ENCODE measurements at regions not wholly inside any gene's neighbourhood (a gene's known extent, or its start where the extent isn't known, plus 50 kb on each side); places are given as distances from the start of the nearest gene placed in this dataset.

DNA sequence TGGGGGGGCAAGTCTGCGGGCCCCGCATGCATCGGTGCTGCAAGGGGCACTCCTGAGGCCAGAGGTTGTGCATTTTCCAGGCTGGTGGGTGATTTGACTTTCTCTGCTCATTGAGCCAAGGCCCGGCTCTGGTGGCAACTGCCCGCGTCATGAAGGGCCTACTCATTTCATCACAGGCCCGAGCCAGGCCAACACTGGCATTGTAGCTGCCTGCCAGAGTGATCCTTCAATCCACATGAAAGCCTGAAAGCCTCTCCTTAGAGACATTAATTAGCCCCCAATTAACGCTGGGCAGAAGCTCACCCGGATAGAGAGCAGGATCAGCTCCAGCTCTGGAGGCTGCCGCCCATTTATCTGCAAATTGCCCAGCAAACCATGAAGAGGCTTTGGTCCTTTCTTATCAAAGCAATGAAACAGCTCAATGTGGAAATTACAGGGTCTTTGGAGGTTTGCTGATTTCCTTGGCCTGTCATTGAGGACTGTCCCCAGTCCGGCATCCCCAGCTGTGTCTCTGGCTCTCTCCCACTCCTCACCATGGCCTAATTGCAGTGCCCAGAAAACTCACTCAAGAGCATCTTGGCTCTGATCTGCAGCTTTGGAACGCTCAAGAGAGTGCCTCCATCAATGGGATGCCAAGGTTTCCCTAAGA, 50.4 kb upstream of the STUM start:
- TF ChIP-seq EZH2 (IDR thresholded peaks at IDR 0.05; ENCODE audit: borderline replicate concordance, insufficient read depth, low read depth, low read length, poor library complexity, severe bottlenecking), result no peak
- TF ChIP-seq, protein P1, sequence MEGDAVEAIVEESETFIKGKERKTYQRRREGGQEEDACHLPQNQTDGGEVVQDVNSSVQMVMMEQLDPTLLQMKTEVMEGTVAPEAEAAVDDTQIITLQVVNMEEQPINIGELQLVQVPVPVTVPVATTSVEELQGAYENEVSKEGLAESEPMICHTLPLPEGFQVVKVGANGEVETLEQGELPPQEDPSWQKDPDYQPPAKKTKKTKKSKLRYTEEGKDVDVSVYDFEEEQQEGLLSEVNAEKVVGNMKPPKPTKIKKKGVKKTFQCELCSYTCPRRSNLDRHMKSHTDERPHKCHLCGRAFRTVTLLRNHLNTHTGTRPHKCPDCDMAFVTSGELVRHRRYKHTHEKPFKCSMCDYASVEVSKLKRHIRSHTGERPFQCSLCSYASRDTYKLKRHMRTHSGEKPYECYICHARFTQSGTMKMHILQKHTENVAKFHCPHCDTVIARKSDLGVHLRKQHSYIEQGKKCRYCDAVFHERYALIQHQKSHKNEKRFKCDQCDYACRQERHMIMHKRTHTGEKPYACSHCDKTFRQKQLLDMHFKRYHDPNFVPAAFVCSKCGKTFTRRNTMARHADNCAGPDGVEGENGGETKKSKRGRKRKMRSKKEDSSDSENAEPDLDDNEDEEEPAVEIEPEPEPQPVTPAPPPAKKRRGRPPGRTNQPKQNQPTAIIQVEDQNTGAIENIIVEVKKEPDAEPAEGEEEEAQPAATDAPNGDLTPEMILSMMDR (IDR thresholded peaks at IDR 0.05), result no peak

Measured in B cell (primary cell).